Endodermal cell (in vitro differentiated cells): ENCODE measurements at regions not wholly inside any gene's neighbourhood (a gene's known extent, or its start where the extent isn't known, plus 50 kb on each side); places are given as distances from the start of the nearest gene placed in this dataset.
A peak's percentile ranks its signal among the peaks of the same experiment; 100 is the strongest.

ENCODE experiments used
- DNase-seq: peaks from one replicate; pipeline ENCODE4 v3.0.0-alpha.2; 2017
- H3K27ac ChIP-seq: 2 replicates; pipeline ENCODE4 v1.5.1; 2013; ENCODE audit warnings: mild to moderate bottlenecking, low read depth, low read length, moderate library complexity
- H3K27me3 ChIP-seq: 2 replicates; pipeline ENCODE4 v1.6.1; 2013; ENCODE audit warnings: mild to moderate bottlenecking, low read length, moderate library complexity; ENCODE audit not compliant: insufficient read depth, control insufficient read depth, poor library complexity, severe bottlenecking
- H3K36me3 ChIP-seq: 2 replicates; pipeline ENCODE4 v1.7.0; 2013; ENCODE audit warnings: mild to moderate bottlenecking, low read length, moderate library complexity; ENCODE audit not compliant: control insufficient read depth, insufficient read depth
- H3K4me1 ChIP-seq: one replicate; pipeline ENCODE4 v1.7.0; 2013; ENCODE audit warnings: low read length; ENCODE audit not compliant: control insufficient read depth, insufficient read depth
- H3K4me3 ChIP-seq: 2 replicates; pipeline ENCODE4 v1.5.1; 2013; ENCODE audit warnings: mild to moderate bottlenecking, low read length, moderate library complexity
- H3K9ac ChIP-seq: 2 replicates; pipeline ENCODE4 v1.6.1; 2013; ENCODE audit warnings: mild to moderate bottlenecking, low read length, moderate library complexity; ENCODE audit not compliant: poor library complexity, severe bottlenecking; ENCODE audit errors: extremely low read depth
- H3K9me3 ChIP-seq: 2 replicates; pipeline ENCODE4 v1.6.1; 2013; ENCODE audit warnings: mild to moderate bottlenecking, low read length, moderate library complexity; ENCODE audit not compliant: control insufficient read depth
- H3K27ac Mint-ChIP-seq: 2 replicates; pipeline ENCODE4 v1.8.0; 2020; ENCODE audit warnings: mixed read lengths
- H3K27me3 Mint-ChIP-seq: 2 replicates; pipeline ENCODE4 v1.8.0; 2021; ENCODE audit warnings: mild to moderate bottlenecking, mixed read lengths; ENCODE audit not compliant: insufficient read depth
- H3K36me3 Mint-ChIP-seq: 2 replicates; pipeline ENCODE4 v1.8.0; 2020; ENCODE audit warnings: low read depth, mixed read lengths
- H3K4me1 Mint-ChIP-seq: 2 replicates; pipeline ENCODE4 v1.8.0; 2020; ENCODE audit warnings: mixed read lengths
- H3K4me3 Mint-ChIP-seq: 2 replicates; pipeline ENCODE4 v1.8.0; 2020; ENCODE audit warnings: mild to moderate bottlenecking, moderate library complexity, mixed read lengths
- H3K9me3 Mint-ChIP-seq: 2 replicates; pipeline ENCODE4 v1.8.0; 2020; ENCODE audit warnings: mild to moderate bottlenecking, mixed read lengths
- CTCF ChIP-seq: fragments of 200-600 bp; sonication (generic); conservative IDR thresholded peaks from 2 replicates; pipeline ENCODE4 v1.5.0; 2021; ENCODE audit warnings: antibody characterized with exemption, mild to moderate bottlenecking
- WGBS, 2 experiments: methylation state at CpG; one replicate each; pipeline versions ENCODE4 v1.1.5 to v1.1.7; 2013; ENCODE audit warnings: missing lambda C conversion rate in 2 of 2, mixed read lengths in 1 of 2; ENCODE audit not compliant: insufficient coverage in 1 of 2, insufficient read length in 1 of 2; 5-methylcytosine and 5-hydroxymethylcytosine counted together

- Histone ChIP-seq H3K9ac (no peak overlapping the region), H3K27me3 (peaks cover 46% of the 10 kb centered on the region), H3K4me1 (no peaks in the 10 kb centered on the region), H3K4me3 (no peak overlapping the region), H3K9me3 (no peaks in the 10 kb centered on the region), H3K36me3 (no peaks in the 10 kb centered on the region), H3K27ac (no peak overlapping the region)
- WGBS, 2 experiments = 66 to 88% methylated on average over 22 to 39 of the region's 39 CpGs
- Mint-ChIP-seq H3K9me3 (no peaks in the 10 kb centered on the region), H3K4me3 (peak overlapping the region; percentile 57), H3K27ac (no peak overlapping the region), H3K27me3 (peaks cover 92% of the 10 kb centered on the region), H3K36me3 (no peaks in the 10 kb centered on the region), H3K4me1 (peaks cover 3% of the 10 kb centered on the region)
- TF ChIP-seq CTCF = no peak
- peak; percentile 57 for DNase-seq
Measured at GRCh38 chr6:165805067-165805555, 142.1 kb upstream of the PDE10A start.

GRCh38 chr6:165804331-165805066, 141.5 kb upstream of the PDE10A start:
- no peaks in the 10 kb centered on the region for H3K9me3 ChIP-seq
- peaks cover 46% of the 10 kb centered on the region for H3K27me3 ChIP-seq
- H3K36me3 ChIP-seq = no peaks in the 10 kb centered on the region
- peak; percentile 75 for DNase-seq
- Mint-ChIP-seq H3K27ac (no peak overlapping the region), H3K4me3 (peak overlapping the region; percentile 57), H3K4me1 (peaks cover 3% of the 10 kb centered on the region), H3K9me3 (no peaks in the 10 kb centered on the region), H3K36me3 (no peaks in the 10 kb centered on the region), H3K27me3 (peaks cover 86% of the 10 kb centered on the region)
- H3K27ac ChIP-seq = no peak overlapping the region
- H3K4me3 ChIP-seq = no peak overlapping the region
- peak; percentile 21 for TF ChIP-seq CTCF
- 41 to 67% methylated on average over 9 to 61 of the region's 61 CpGs for WGBS, 2 experiments
- no peaks in the 10 kb centered on the region for H3K4me1 ChIP-seq
- no peak overlapping the region for H3K9ac ChIP-seq

- Mint-ChIP-seq H3K36me3 (no peaks in the 10 kb centered on the region), H3K27me3 (peaks cover 46% of the 10 kb centered on the region), H3K9me3 (no peaks in the 10 kb centered on the region), H3K27ac (no peak overlapping the region), H3K4me1 (no peaks in the 10 kb centered on the region), H3K4me3 (no peak overlapping the region)
- peaks cover 32% of the 10 kb centered on the region for H3K27me3 ChIP-seq
- H3K4me1 ChIP-seq = no peaks in the 10 kb centered on the region
- DNase-seq = no peak
- no peak overlapping the region for H3K27ac ChIP-seq
- no peak for TF ChIP-seq CTCF
- 96% methylated on average over 8 to 10 of the region's 10 CpGs for WGBS, 2 experiments
- no peaks in the 10 kb centered on the region for H3K36me3 ChIP-seq
- no peak overlapping the region for H3K9ac ChIP-seq
- no peaks in the 10 kb centered on the region for H3K9me3 ChIP-seq
- H3K4me3 ChIP-seq = no peak overlapping the region
Measured at GRCh38 chr6:165800337-165800736, 137.3 kb upstream of the PDE10A start.
